ENCODE measurements at regions not wholly inside any gene's neighbourhood (a gene's known extent, or its start where the extent isn't known, plus 50 kb on each side); places are given as distances from the start of the nearest gene placed in this dataset.
"Not testable (repeated sequence)": the region's sequence is repeated elsewhere in the genome, so short reads cannot be mapped to it uniquely, and the experiment has no call there.

DNA sequence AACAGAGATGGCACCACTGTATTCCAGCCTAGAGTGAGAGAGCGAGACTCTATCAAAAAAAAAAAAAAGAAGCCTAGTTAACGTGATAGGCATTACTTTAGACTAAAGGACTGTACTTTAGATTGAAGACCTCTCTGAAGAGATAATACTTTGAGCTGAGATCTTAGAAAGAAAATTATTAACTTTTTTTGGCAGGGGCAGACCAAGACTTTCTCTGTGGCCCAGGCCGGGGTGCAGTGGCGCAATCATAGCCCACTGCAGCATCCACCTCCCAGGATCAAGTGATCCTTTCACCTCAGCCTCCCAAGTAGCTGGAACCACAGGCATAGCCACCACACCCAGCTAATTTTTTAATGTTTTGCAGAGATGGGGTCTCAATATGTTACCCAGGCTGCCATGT lies 75.7 kb upstream of the TNRC6A start:
- no peaks in the 10 kb centered on the region for H3K9me3 ChIP-seq (ENCODE audit: control insufficient read depth, low read length)
- H3K36me3 ChIP-seq (ENCODE audit: control insufficient read depth, insufficient read depth, low read length), result no peaks in the 10 kb centered on the region
- no peaks in the 10 kb centered on the region for H3K4me1 ChIP-seq (ENCODE audit: control insufficient read depth, insufficient read depth, low read length)
- 97 to 99% methylated on average over 4 of the region's 4 CpGs for WGBS, 2 experiments
- no peak overlapping the region for H3K4me3 ChIP-seq (ENCODE audit: insufficient read depth, low read depth, low read length)
- H3K27ac ChIP-seq (ENCODE audit: insufficient read depth, low read depth, low read length, poor library complexity, severe bottlenecking), result no peak overlapping the region
- no peaks in the 10 kb centered on the region for H3K27me3 ChIP-seq (ENCODE audit: control insufficient read depth, insufficient read depth, low read length, poor library complexity, severe bottlenecking)

- not testable (repeated sequence) for H3K9me3 ChIP-seq (ENCODE audit: control insufficient read depth, low read length); H3K4me1 ChIP-seq (ENCODE audit: control insufficient read depth, insufficient read depth, low read length); H3K36me3 ChIP-seq (ENCODE audit: control insufficient read depth, insufficient read depth, low read length); H3K4me3 ChIP-seq (ENCODE audit: insufficient read depth, low read depth, low read length); H3K27ac ChIP-seq (ENCODE audit: insufficient read depth, low read depth, low read length, poor library complexity, severe bottlenecking); H3K27me3 ChIP-seq (ENCODE audit: control insufficient read depth, insufficient read depth, low read length, poor library complexity, severe bottlenecking)
- WGBS, 2 experiments, result 91 to 93% methylated on average over 5 of the region's 5 CpGs
Observed at GRCh38 chr16:24665942-24666341, 63.5 kb upstream of the TNRC6A start.

DNA sequence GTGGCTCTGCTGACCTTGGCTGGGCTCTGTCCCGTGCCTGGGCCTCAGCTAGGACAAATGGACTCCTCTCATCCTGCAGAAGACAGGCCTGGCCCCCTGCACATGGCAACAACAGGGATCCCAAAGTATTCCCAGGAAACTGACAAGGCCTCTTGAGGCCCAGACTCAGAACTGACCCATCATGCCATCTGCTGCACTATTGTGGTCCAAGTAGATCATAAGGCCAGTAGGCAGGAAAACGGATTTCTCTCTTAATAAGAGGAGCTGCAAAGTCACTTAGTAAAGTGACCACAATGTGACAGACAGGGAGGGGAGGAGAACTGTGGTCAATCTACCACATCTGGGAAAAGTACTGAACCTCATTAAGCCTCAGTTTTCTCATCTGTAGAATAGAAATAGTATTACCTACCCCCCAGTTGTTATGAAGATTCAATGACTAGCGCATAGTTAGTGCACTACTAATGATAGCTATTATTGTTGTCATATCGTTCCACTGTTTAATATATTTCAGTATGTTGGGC lies 62.1 kb upstream of the TNRC6A start:
- Histone ChIP-seq H3K4me3 (ENCODE audit: insufficient read depth, low read depth, low read length) (no peak overlapping the region), H3K27me3 (ENCODE audit: control insufficient read depth, insufficient read depth, low read length, poor library complexity, severe bottlenecking) (no peaks in the 10 kb centered on the region), H3K27ac (ENCODE audit: insufficient read depth, low read depth, low read length, poor library complexity, severe bottlenecking) (no peak overlapping the region), H3K9me3 (ENCODE audit: control insufficient read depth, low read length) (no peaks in the 10 kb centered on the region), H3K36me3 (ENCODE audit: control insufficient read depth, insufficient read depth, low read length) (no peaks in the 10 kb centered on the region), H3K4me1 (ENCODE audit: control insufficient read depth, insufficient read depth, low read length) (no peaks in the 10 kb centered on the region)
- WGBS, 2 experiments, result 95 to 97% methylated on average over 3 to 4 of the region's 4 CpGs

- no peaks in the 10 kb centered on the region for H3K27me3 ChIP-seq (ENCODE audit: control insufficient read depth, insufficient read depth, low read length, poor library complexity, severe bottlenecking)
- 89 to 91% methylated on average over 8 of the region's 9 CpGs for WGBS, 2 experiments
- no peak overlapping the region for H3K27ac ChIP-seq (ENCODE audit: insufficient read depth, low read depth, low read length, poor library complexity, severe bottlenecking)
Observed at GRCh38 chr16:24668481-24669061, 60.9 kb upstream of the TNRC6A start.

DNA sequence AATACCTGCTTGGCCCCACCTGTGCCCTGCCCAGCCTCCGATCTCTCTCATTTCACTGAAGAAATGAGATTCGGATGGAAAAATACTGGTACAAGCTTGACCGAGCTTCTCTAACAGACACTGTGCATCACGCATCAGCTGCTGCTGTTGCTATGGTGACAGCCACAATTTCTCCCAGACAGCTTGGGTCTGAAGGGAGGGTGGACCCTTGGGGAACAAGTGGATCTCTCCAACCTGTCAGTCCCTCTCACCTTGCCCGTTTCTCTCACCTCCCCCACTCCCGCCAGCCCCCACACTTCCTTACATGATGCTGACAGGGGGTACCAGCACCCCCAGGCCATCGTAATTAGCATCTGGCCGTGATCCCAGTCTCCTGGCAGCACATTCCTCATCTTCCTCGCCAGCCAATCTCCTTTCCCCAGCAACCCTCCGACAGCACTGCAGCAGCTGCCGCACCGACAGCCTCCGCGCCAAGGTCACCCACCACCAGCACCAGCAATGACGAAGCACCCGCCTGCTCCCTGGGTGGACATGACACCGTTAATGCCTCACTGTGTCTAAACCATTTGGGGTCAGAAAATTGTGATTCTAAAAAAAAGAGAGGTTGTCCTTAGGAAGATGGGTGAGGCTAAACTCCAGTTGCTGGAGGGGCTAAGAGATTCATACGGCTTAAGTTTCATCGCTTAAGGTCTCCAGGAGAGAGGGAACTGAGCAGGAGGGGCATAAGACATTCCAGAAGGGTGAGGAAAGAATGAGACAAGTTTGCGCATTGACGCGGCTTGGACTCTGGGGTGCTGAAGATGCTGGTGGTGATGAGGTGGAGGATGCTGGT lies 58.6 kb upstream of the TNRC6A start:
- WGBS, 2 experiments, result 66 to 69% methylated on average over 22 of the region's 22 CpGs
- Histone ChIP-seq H3K4me3 (ENCODE audit: insufficient read depth, low read depth, low read length) (no peak overlapping the region), H3K27me3 (ENCODE audit: control insufficient read depth, insufficient read depth, low read length, poor library complexity, severe bottlenecking) (no peaks in the 10 kb centered on the region), H3K27ac (ENCODE audit: insufficient read depth, low read depth, low read length, poor library complexity, severe bottlenecking) (peak overlapping the region; percentile 8), H3K9me3 (ENCODE audit: control insufficient read depth, low read length) (no peaks in the 10 kb centered on the region), H3K36me3 (ENCODE audit: control insufficient read depth, insufficient read depth, low read length) (no peaks in the 10 kb centered on the region), H3K4me1 (ENCODE audit: control insufficient read depth, insufficient read depth, low read length) (no peaks in the 10 kb centered on the region)

More at GRCh38 chr16:24668481-24669061, 60.9 kb upstream of the TNRC6A start:
- no peaks in the 10 kb centered on the region for H3K36me3 ChIP-seq (ENCODE audit: control insufficient read depth, insufficient read depth, low read length)
- H3K4me3 ChIP-seq (ENCODE audit: insufficient read depth, low read depth, low read length), result no peak overlapping the region
- no peaks in the 10 kb centered on the region for H3K9me3 ChIP-seq (ENCODE audit: control insufficient read depth, low read length)
- no peaks in the 10 kb centered on the region for H3K4me1 ChIP-seq (ENCODE audit: control insufficient read depth, insufficient read depth, low read length)

- Histone ChIP-seq H3K36me3 (ENCODE audit: control insufficient read depth, insufficient read depth, low read length) (no peaks in the 10 kb centered on the region), H3K27me3 (ENCODE audit: control insufficient read depth, insufficient read depth, low read length, poor library complexity, severe bottlenecking) (no peaks in the 10 kb centered on the region), H3K4me1 (ENCODE audit: control insufficient read depth, insufficient read depth, low read length) (no peaks in the 10 kb centered on the region), H3K4me3 (ENCODE audit: insufficient read depth, low read depth, low read length) (no peak overlapping the region), H3K9me3 (ENCODE audit: control insufficient read depth, low read length) (no peaks in the 10 kb centered on the region), H3K27ac (ENCODE audit: insufficient read depth, low read depth, low read length, poor library complexity, severe bottlenecking) (no peak overlapping the region)
- 92 to 94% methylated on average over 10 of the region's 10 CpGs for WGBS, 2 experiments
Observed at GRCh38 chr16:24671455-24671954, 57.9 kb upstream of the TNRC6A start.

- H3K4me1 ChIP-seq (ENCODE audit: control insufficient read depth, insufficient read depth, low read length), result no peaks in the 10 kb centered on the region
- no peaks in the 10 kb centered on the region for H3K36me3 ChIP-seq (ENCODE audit: control insufficient read depth, insufficient read depth, low read length)
- H3K4me3 ChIP-seq (ENCODE audit: insufficient read depth, low read depth, low read length), result no peak overlapping the region
- 94 to 96% methylated on average over 2 to 3 of the region's 3 CpGs for WGBS, 2 experiments
- no peak overlapping the region for H3K27ac ChIP-seq (ENCODE audit: insufficient read depth, low read depth, low read length, poor library complexity, severe bottlenecking)
- H3K27me3 ChIP-seq (ENCODE audit: control insufficient read depth, insufficient read depth, low read length, poor library complexity, severe bottlenecking), result no peaks in the 10 kb centered on the region
- no peaks in the 10 kb centered on the region for H3K9me3 ChIP-seq (ENCODE audit: control insufficient read depth, low read length)
Observed at GRCh38 chr16:24673155-24673554, 56.3 kb upstream of the TNRC6A start.

GRCh38 chr16:24674877-24675276 lies 54.6 kb upstream of the TNRC6A start:
- no peaks in the 10 kb centered on the region for H3K36me3 ChIP-seq (ENCODE audit: control insufficient read depth, insufficient read depth, low read length)
- no peaks in the 10 kb centered on the region for H3K27me3 ChIP-seq (ENCODE audit: control insufficient read depth, insufficient read depth, low read length, poor library complexity, severe bottlenecking)
- H3K9me3 ChIP-seq (ENCODE audit: control insufficient read depth, low read length), result no peaks in the 10 kb centered on the region
- 88 to 91% methylated on average over 5 of the region's 5 CpGs for WGBS, 2 experiments
- H3K4me1 ChIP-seq (ENCODE audit: control insufficient read depth, insufficient read depth, low read length), result no peaks in the 10 kb centered on the region
- H3K4me3 ChIP-seq (ENCODE audit: insufficient read depth, low read depth, low read length), result no peak overlapping the region
- no peak overlapping the region for H3K27ac ChIP-seq (ENCODE audit: insufficient read depth, low read depth, low read length, poor library complexity, severe bottlenecking)

- no peaks in the 10 kb centered on the region for H3K9me3 ChIP-seq (ENCODE audit: control insufficient read depth, low read length)
- 94 to 95% methylated on average over 7 of the region's 7 CpGs for WGBS, 2 experiments
- no peak overlapping the region for H3K4me3 ChIP-seq (ENCODE audit: insufficient read depth, low read depth, low read length)
- no peak overlapping the region for H3K27ac ChIP-seq (ENCODE audit: insufficient read depth, low read depth, low read length, poor library complexity, severe bottlenecking)
- H3K4me1 ChIP-seq (ENCODE audit: control insufficient read depth, insufficient read depth, low read length), result no peaks in the 10 kb centered on the region
- no peaks in the 10 kb centered on the region for H3K36me3 ChIP-seq (ENCODE audit: control insufficient read depth, insufficient read depth, low read length)
- H3K27me3 ChIP-seq (ENCODE audit: control insufficient read depth, insufficient read depth, low read length, poor library complexity, severe bottlenecking), result no peaks in the 10 kb centered on the region
Observed at GRCh38 chr16:24677388-24677787, 52.1 kb upstream of the TNRC6A start.
